ENCODE measurements at regions not wholly inside any gene's neighbourhood (a gene's known extent, or its start where the extent isn't known, plus 50 kb on each side); places are given as distances from the start of the nearest gene placed in this dataset.

- no peak for TF ChIP-seq GABPA (IDR thresholded peaks at IDR 0.05 in 1 of 2, conservative IDR thresholded peaks at IDR 0.05 in 1 of 2)
- TF ChIP-seq, protein P1, sequence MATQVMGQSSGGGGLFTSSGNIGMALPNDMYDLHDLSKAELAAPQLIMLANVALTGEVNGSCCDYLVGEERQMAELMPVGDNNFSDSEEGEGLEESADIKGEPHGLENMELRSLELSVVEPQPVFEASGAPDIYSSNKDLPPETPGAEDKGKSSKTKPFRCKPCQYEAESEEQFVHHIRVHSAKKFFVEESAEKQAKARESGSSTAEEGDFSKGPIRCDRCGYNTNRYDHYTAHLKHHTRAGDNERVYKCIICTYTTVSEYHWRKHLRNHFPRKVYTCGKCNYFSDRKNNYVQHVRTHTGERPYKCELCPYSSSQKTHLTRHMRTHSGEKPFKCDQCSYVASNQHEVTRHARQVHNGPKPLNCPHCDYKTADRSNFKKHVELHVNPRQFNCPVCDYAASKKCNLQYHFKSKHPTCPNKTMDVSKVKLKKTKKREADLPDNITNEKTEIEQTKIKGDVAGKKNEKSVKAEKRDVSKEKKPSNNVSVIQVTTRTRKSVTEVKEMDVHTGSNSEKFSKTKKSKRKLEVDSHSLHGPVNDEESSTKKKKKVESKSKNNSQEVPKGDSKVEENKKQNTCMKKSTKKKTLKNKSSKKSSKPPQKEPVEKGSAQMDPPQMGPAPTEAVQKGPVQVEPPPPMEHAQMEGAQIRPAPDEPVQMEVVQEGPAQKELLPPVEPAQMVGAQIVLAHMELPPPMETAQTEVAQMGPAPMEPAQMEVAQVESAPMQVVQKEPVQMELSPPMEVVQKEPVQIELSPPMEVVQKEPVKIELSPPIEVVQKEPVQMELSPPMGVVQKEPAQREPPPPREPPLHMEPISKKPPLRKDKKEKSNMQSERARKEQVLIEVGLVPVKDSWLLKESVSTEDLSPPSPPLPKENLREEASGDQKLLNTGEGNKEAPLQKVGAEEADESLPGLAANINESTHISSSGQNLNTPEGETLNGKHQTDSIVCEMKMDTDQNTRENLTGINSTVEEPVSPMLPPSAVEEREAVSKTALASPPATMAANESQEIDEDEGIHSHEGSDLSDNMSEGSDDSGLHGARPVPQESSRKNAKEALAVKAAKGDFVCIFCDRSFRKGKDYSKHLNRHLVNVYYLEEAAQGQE (IDR thresholded peaks at IDR 0.05), result no peak
- no peak for TF ChIP-seq CTCF (IDR thresholded peaks at IDR 0.05; ENCODE audit: low read depth, low read length, missing input control)
- no peak for TF ChIP-seq TAF1 (conservative IDR thresholded peaks at IDR 0.05)
- TF ChIP-seq, protein P2, sequence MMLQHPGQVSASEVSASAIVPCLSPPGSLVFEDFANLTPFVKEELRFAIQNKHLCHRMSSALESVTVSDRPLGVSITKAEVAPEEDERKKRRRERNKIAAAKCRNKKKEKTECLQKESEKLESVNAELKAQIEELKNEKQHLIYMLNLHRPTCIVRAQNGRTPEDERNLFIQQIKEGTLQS (IDR thresholded peaks at IDR 0.05), result no peak
- TF ChIP-seq JUND (IDR thresholded peaks at IDR 0.05), result no peak
- TF ChIP-seq YY1 (IDR thresholded peaks at IDR 0.05), result no peak
- TF ChIP-seq, protein P3, sequence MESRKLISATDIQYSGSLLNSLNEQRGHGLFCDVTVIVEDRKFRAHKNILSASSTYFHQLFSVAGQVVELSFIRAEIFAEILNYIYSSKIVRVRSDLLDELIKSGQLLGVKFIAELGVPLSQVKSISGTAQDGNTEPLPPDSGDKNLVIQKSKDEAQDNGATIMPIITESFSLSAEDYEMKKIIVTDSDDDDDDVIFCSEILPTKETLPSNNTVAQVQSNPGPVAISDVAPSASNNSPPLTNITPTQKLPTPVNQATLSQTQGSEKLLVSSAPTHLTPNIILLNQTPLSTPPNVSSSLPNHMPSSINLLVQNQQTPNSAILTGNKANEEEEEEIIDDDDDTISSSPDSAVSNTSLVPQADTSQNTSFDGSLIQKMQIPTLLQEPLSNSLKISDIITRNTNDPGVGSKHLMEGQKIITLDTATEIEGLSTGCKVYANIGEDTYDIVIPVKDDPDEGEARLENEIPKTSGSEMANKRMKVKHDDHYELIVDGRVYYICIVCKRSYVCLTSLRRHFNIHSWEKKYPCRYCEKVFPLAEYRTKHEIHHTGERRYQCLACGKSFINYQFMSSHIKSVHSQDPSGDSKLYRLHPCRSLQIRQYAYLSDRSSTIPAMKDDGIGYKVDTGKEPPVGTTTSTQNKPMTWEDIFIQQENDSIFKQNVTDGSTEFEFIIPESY (IDR thresholded peaks at IDR 0.05), result no peak
- TF ChIP-seq RAD21 (IDR thresholded peaks at IDR 0.05), result no peak
- TF ChIP-seq, protein P4, sequence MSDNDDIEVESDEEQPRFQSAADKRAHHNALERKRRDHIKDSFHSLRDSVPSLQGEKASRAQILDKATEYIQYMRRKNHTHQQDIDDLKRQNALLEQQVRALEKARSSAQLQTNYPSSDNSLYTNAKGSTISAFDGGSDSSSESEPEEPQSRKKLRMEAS (IDR thresholded peaks at IDR 0.05), result no peak
- TF ChIP-seq FOXA2 (IDR thresholded peaks at IDR 0.05), result no peak
- no peak for TF ChIP-seq SP1 (IDR thresholded peaks at IDR 0.05)
- no peak for TF ChIP-seq HNF4G (IDR thresholded peaks at IDR 0.05)
Measured at GRCh38 chr1:65691152-65691900, 101.4 kb upstream of the PDE4B start.
